GM12872 (cell line): ENCODE measurements at regions not wholly inside any gene's neighbourhood (a gene's known extent, or its start where the extent isn't known, plus 50 kb on each side); places are given as distances from the start of the nearest gene placed in this dataset.

Experiments
- CTCF ChIP-seq: IDR thresholded peaks from 3 replicates; pipeline ENCODE4 v1.5.1; 2011; ENCODE audit warnings: low read depth, mild to moderate bottlenecking, low read length, moderate library complexity; ENCODE audit not compliant: insufficient read depth

- no peak for TF ChIP-seq CTCF
Measured at GRCh38 chr18:72122103-72122502, 422.0 kb downstream of the CBLN2 start.

DNA sequence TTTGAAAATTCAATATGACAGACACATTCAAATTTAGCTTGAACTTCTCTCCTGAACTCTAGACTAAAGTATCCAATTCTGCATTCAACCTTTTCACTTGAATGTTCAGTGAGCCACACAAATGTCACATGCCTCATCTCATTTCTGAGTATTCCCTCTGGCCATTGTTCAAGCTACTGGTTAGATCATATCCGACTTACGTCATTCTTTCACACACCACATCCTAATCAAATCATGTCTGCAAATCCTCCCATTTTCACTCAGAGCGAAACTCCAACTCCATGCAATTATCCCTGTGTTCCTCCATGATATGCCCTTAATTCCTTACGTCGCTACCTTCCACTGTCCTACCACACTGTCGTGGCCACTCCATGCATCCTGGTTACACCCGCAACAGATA, 425.1 kb downstream of the CBLN2 start:
- TF ChIP-seq CTCF, result no peak

DNA sequence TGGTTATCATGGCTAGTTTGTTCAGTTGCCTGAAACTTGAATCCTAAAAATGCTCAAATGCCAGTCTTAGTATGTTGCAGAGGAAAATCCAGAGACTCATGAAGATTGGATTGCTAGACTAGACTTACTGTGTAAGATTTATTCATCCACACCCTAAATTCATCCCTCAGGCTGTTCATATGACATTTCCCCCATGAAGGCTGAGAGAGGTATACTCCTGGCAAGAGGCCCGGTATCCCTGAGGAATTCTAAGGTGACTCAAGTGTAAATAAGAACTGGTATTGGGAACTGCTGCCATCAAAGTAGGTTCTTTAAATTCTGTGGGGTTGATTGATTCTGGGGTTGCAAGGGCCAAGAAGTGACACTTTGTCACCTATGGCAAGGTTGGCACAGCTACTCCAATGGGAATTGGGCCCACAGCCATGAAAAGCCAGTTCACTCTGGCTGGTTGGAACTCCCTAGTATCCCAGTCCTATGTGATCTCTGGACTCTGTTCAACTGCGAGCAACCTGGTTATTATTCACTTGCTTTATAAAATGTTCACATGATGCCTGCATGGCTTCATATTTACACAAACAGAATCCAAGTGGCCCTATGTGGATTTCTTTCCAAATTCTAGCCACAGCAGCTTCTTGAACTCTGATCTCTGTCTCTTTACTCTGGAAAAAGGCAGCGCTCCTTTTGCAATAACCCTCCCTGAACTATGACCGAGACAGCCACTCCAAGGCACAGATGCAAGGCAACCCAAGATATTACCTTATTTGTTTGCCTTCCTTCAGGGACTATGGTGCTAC, 429.1 kb downstream of the CBLN2 start:
- TF ChIP-seq CTCF, result no peak

DNA sequence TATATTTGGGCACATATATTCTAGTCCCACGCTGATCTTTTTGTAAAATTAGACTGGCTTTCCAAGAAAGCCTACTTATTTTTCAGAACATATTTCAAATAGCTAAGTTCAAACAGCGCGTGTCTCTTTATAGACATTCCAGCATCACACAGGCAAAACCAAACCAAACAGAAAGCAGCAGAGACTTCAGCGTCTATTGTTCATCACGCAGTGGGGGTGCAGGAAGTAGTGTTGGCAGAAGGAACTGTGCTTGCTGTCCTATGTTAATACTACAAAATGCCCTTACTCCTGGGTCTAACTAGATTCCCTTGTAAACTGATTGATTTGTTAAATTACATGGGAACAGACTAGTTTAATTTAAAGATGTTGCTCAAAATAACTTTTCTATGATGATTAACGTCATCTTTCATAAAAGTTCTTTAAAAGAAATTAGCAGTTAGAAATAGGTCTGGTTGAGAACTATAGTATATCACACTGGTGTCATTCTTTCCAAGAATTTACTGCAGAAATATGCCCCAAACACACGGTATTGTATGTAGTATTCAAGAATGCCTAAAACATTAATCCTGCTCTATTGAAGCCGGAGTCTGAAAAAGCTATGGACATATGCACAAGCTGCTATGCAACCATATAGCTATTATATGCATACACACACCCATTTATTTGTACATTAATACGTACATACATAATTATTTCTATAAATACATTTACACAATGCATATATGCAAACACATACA, 436.3 kb downstream of the CBLN2 start:
- TF ChIP-seq CTCF, result no peak

- TF ChIP-seq CTCF, result no peak
Measured at GRCh38 chr18:72104851-72105250, 439.3 kb downstream of the CBLN2 start.

DNA sequence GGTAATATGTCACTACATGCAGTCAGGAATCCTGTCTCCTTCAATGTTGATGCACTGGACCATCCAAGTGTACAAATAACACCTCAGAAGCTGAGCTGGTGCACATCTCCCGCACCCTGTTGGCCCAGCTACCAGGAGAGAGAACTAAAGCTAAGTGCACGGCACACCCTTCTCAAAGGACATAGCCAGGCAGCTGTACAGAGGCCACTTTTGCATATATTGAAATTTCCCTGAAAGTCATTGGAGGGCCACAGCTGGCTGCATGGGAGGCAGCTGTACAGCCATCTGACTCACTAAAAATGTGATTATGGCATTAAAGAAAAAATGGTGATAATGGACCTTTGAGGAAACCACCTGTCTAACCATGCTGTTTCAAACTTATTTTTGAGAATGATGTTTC, 441.7 kb downstream of the CBLN2 start:
- TF ChIP-seq CTCF, result no peak

DNA sequence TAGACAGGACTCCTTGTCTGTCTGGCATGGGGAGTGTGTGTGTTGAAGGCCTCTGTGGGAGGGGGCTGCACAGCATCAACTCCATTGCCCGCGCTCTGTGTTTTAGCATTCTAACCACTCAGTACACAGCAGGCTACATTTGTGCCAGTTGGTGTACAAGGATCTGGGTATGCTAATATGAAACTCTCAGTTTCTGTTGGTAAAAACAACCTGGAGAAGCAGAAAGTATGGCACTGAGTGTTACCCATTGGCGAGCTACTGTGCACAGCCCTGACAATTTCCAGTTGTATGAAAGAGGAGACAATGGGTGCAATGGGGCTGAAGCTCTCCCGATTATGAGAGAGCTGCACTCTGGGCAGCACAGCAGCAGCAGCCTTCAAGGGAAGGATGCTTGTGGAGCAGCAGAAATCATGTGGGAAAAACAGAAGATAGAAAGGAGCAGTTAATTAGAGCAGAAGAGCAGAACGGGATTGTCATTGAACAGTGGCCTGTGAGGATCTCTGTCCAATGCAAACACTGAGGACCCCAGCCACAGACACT, 443.6 kb downstream of the CBLN2 start:
- TF ChIP-seq CTCF, result no peak
